ENCODE measurements at regions not wholly inside any gene's neighbourhood (a gene's known extent, or its start where the extent isn't known, plus 50 kb on each side); places are given as distances from the start of the nearest gene placed in this dataset.

DNA sequence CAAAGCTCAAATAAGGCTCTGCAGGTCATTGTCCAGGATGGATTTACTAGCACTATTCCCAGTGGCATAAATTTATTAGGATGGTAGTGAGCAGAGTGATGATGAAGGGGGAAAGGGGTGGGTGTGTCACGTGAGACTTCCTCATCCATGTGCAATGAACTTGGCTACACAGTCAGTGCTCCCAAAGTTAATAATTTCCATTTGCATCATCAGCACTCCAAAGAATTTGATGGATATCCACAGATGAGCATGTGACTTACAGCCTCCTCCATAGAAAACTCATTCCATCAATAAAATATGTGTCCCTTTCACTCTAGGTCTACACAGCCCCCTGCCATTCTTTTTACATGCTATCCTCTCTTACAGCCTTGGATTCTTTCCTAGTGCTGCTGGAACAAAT, 142.6 kb upstream of the PLPP4 start:
- TF ChIP-seq, protein P1, sequence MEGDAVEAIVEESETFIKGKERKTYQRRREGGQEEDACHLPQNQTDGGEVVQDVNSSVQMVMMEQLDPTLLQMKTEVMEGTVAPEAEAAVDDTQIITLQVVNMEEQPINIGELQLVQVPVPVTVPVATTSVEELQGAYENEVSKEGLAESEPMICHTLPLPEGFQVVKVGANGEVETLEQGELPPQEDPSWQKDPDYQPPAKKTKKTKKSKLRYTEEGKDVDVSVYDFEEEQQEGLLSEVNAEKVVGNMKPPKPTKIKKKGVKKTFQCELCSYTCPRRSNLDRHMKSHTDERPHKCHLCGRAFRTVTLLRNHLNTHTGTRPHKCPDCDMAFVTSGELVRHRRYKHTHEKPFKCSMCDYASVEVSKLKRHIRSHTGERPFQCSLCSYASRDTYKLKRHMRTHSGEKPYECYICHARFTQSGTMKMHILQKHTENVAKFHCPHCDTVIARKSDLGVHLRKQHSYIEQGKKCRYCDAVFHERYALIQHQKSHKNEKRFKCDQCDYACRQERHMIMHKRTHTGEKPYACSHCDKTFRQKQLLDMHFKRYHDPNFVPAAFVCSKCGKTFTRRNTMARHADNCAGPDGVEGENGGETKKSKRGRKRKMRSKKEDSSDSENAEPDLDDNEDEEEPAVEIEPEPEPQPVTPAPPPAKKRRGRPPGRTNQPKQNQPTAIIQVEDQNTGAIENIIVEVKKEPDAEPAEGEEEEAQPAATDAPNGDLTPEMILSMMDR (IDR thresholded peaks at IDR 0.05; ENCODE audit: poor library complexity): no peak
- TF ChIP-seq EZH2 (IDR thresholded peaks at IDR 0.05; ENCODE audit: borderline replicate concordance): no peak
